AG20443 (cell line): ENCODE measurements at regions not wholly inside any gene's neighbourhood (a gene's known extent, or its start where the extent isn't known, plus 50 kb on each side); places are given as distances from the start of the nearest gene placed in this dataset.
A peak's percentile ranks its signal among the peaks of the same experiment; 100 is the strongest.

Source experiments
- DNase-seq: peaks from one replicate; pipeline ENCODE4 v3.0.0; 2012; ENCODE audit warnings: low spot score, mixed read lengths

DNA sequence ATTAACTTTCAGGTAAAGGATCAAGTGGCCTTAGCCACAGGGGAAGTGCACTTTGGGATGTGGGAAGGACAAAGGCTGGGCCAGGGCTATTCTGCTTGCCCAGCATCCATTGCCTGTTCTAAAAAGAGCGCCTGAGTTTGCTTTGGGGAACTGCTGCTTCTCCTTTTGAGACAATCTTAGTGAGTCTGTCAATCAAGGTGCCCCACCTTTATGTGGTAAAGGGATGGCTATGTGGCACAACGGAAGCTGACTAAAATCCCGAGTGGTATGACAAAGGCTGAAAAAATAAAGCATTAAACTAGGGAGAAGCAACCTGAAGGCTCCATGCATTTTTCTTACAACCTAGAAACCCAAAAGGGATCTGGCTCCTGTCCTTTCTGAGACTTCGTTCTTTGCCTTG lies 540.5 kb downstream of the SLC4A3 start:
- DNase-seq, result no peak

DNA sequence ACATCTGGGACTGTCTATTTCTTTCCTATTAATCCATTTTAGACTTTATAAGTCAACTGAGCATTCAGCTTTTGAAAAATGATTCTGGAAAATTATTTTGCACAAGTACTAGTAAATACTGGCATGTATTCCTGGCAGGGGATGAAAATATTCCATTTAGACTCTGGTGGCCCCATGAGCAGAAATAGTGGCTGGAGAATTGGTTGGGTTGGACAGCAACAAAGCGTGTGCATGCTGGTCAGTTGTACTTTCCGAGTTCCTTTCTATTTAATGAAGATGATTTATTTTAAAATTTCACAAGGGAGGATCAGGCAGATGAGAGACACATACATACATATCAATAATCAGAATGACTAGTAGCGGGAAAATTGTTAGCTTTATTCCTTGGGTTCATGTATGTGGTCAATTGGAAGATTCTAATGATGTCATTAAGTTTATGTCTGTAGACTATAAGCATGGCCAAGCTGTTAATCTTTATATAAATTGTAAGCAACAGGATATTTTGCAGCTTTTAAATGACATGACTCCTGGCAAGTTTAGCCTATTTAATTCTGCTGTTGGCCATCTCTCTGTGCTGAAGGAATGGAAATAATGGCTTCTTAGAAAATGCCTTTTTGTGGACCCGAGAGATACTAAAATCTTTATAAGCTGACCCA lies 541.6 kb downstream of the SLC4A3 start:
- no peak for DNase-seq

DNA sequence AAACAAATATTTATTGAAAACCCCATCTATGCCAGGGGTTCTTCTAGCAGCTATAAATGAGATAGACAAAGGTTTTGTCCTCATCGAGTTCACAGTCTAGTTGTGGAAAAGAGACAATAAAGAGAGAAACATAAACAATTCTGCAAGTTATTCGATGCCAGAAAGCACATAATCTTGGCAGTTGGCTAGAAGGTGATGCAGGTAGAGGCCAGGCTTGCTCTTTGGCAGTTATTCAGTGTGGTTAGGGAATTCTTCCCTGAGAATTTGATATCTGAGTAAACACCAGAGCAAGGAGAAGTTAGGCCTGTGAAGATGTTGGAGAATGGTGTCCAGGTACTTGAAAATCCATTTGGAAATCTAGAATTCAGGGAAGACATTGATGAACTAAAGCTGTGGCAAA lies 547.4 kb downstream of the SLC4A3 start:
- DNase-seq, result no peak

- DNase-seq, result no peak
Observed at GRCh38 chr2:220175967-220176366, 548.5 kb downstream of the SLC4A3 start.

DNA sequence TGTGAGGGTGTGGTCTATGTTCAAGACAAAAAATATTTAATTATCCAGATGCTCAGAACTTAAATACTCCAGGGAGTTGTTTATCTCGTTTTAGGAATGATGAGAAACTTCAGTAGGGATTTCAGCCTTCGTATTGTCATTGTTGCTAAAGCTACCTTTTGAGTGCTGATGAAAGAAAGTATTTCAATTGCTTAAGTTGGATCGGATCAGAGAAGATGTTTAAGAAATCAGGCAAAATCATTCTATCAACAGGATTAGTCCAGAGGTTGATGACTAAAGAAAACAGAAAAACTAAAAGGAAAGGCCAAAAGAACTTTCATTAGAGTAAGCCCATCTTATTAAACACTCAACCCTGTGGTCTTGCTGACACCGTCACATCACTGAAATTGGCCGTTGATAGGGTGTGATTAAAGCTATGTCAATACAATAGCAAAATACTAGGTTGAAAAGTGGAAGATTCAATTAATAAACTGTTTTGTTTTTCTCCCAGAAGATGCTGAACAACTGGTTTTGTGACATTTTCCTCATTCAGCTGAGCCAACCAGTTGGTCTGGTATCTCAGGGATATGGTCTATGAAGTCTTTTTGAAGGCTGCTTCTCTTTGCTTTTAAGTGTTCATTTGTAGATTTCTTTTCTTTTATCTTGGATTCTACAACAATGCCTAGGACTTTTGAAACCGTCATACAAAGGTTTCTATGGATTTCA lies 551.7 kb downstream of the SLC4A3 start:
- DNase-seq, result no peak

- peak; percentile 18 for DNase-seq
Observed at GRCh38 chr2:220181165-220181564, 553.7 kb downstream of the SLC4A3 start.

DNA sequence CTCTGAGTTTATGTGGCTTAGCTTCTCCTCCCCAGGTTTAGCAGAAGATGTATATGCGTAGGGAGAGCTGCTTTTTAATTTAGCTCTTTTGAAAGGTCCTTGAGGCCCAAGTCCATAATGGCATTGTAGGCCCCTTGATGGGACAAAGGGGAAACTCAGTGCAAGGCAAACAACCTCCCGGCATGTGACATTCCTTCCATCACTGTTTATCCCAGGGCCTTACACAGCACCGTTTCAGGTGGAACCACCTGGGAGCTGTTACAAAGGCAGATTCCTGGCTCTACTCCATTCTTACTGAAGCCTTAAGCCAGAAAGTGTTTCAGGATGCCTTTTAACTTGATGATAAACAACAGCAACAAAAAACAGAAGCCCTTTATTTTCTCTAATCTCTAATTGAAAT lies 555.4 kb downstream of the SLC4A3 start:
- DNase-seq, result no peak

DNA sequence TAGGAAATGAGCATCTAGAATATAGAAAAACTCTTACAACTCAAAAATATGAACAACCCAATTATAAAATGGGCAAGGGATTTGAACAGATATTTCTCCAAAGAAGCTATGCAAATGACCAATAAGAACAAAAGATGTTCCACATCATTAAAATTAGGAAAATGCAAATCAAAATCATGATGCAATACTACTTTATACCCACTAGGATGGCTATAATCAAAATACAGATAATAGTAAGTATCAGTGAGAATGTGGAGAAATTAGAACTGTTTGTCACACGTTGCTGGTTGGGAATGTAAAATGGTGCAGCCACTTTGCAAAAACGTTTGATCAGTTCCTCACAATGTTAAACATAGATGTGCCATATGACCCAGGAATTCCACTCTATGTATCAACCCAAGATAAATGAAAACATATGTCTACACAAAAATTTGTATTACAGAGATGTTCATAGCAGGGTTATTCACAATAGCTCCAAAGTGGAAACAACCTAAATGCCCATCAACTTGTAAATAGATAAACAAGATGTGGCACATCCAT lies 558.4 kb downstream of the SLC4A3 start:
- DNase-seq, result no peak

- DNase-seq, result peak; percentile 59
Observed at GRCh38 chr2:220188031-220188430, 560.6 kb downstream of the SLC4A3 start.

DNA sequence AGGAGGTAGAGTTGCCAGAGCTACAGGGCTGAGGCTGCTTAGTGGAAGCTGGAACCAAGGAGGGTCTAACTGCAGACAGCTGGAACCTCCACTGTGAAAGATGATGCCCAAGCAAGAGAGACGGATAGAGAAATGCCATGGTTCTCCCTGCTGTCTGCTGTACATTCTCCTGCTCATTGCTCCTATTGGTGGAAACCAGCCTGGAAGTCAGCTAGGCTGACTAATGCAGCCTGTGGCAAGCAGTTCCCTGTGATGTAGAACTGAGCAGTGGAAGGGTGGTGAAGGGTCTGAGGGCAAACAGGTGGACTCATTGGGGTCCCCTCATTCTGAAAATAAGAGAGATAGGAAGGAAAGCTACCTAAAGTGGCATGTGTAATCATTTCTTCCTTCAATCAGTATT lies 563.6 kb downstream of the SLC4A3 start:
- no peak for DNase-seq

- DNase-seq, result no peak
Observed at GRCh38 chr2:220191737-220192136, 564.3 kb downstream of the SLC4A3 start.

- no peak for DNase-seq
Observed at GRCh38 chr2:220192994-220193753, 565.7 kb downstream of the SLC4A3 start.

GRCh38 chr2:220194630-220195584 lies 567.5 kb downstream of the SLC4A3 start:
- no peak for DNase-seq

- DNase-seq, result peak; percentile 86
Observed at GRCh38 chr2:220198896-220199295, 571.5 kb downstream of the SLC4A3 start.

- no peak for DNase-seq
Observed at GRCh38 chr2:220202066-220202465, 574.6 kb downstream of the SLC4A3 start.

DNA sequence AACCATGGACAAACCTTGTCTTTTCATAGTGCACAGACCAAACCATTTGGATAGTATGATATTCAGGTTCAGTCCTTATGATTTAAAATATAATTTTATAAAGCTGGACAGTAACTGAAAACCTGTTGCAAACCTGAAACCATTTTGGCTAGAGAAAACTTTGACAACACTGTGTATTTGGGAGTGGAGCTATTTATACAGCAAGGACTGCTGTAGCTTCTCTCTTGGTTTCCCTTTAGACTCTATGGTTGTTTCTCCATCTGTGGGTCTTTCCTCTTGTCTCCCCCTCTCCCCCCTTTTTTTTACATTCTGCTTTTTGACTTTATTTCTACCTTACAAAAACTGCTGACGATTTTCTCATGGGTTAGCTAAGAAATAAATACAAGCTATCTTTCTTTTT lies 581.7 kb downstream of the SLC4A3 start:
- no peak for DNase-seq

GRCh38 chr2:220209751-220210150 lies 582.3 kb downstream of the SLC4A3 start:
- DNase-seq, result no peak

DNA sequence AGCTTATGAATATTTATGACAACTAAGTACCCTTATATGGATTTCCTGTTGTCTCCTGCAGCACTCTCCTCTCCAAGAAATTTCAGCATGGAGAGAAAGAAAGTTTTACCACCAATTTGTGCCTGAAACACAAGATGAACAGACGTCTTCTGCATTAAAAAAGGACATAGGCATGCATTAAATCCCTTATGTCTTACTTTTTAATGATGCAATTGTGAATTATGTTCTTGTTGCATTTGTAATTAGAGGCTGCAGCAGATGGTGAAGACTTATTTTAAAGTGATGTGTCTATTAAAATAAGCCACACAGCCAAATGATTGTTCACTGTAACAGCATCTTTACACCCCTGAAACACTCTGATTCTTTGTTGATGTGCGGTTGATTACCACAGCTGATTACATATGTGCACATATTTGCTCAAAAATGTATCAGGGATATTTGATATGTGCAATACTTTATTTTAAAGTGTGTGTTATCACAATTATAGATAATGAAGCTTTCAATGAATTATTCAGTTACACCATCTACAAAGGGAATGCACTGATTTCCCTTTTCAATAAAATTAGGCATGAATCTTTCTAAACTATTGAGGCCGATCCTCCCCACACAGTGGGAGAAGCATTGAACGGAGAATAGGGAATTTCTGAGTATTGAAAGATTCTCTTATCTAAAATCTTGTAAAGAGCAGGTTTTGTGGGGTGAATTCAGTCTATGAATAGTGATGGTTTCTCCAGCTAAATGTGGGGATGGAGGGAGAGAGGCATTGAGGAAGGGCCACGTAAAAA lies 585.1 kb downstream of the SLC4A3 start:
- DNase-seq, result no peak

DNA sequence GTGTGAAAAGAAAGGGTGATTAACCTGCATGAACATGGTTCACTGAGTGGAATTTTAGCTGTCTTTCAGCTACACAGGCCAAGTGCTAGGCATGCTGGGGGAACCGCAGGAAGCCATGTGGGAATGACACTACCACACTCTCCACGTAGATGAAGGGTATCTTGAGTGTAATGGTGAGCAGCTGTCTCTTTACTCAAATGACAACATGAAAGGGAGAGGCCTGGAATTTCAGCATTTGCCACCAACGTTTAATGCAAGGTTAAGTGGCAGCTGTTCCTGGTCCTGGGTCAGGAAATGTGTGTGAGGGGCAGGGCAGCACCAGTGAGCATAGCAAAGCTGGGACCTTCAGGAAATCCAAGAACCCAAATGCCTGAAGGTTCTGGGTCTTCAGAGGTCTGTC lies 588.4 kb downstream of the SLC4A3 start:
- DNase-seq, result no peak

- no peak for DNase-seq
Observed at GRCh38 chr2:220219371-220219770, 591.9 kb downstream of the SLC4A3 start.

DNA sequence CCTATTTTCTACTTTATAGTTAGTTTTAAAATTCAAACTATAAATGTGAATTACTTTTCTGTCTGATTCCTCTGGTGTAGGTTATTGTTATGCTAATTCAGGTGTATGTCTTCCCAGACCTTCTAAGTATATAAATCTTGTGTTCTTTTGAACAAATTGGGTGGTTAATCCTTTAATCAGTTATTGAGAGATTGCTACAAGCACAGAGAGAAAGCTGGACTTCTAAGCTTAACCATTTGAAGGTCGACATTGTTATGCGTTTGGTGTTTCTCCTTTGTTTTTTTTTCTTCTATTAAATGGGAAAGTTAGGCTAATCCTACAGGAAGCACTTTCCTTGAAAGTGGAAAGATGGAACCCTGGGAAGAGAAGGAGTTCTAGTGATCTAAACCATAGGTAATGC lies 592.6 kb downstream of the SLC4A3 start:
- no peak for DNase-seq
